SH-SY5Y (cell line): ENCODE measurements at regions not wholly inside any gene's neighbourhood (a gene's known extent, or its start where the extent isn't known, plus 50 kb on each side); places are given as distances from the start of the nearest gene placed in this dataset.

ENCODE experiments used
- GATA2 ChIP-seq: IDR thresholded peaks from 2 replicates; pipeline ENCODE4 v1.6.1; 2011; ENCODE audit warnings: mild to moderate bottlenecking, low read depth, low read length
- GATA3 ChIP-seq: IDR thresholded peaks from 2 replicates; pipeline ENCODE4 v1.6.1; 2011; ENCODE audit warnings: low read depth, mild to moderate bottlenecking, low read length, moderate library complexity

GRCh38 chr22:22193923-22194322, 50.7 kb upstream of the VPREB1 start:
- TF ChIP-seq GATA3 (no peak), GATA2 (no peak)

GRCh38 chr22:22187299-22187698, 57.3 kb upstream of the VPREB1 start:
- TF ChIP-seq GATA3 (no peak), GATA2 (no peak)

- TF ChIP-seq GATA3 (no peak), GATA2 (no peak)
These were observed 58.6 kb upstream of the VPREB1 start for GRCh38 chr22:22185844-22186499.

GRCh38 chr22:22185217-22185616, 59.4 kb upstream of the VPREB1 start:
- TF ChIP-seq GATA3 (no peak), GATA2 (no peak)

GRCh38 chr22:22184277-22184807, 60.2 kb upstream of the VPREB1 start:
- TF ChIP-seq GATA2 = no peak
- TF ChIP-seq GATA3 = no peak

- no peak for TF ChIP-seq GATA3
- TF ChIP-seq GATA2 = no peak
These were observed 61.7 kb upstream of the VPREB1 start for GRCh38 chr22:22182990-22183264.

GRCh38 chr22:22182218-22182989, 62.2 kb upstream of the VPREB1 start:
- TF ChIP-seq GATA2 (no peak), GATA3 (no peak)

- TF ChIP-seq GATA2 (no peak), GATA3 (no peak)
These were observed 63.2 kb upstream of the VPREB1 start for GRCh38 chr22:22181341-22181850.

GRCh38 chr22:22180738-22181285, 63.8 kb upstream of the VPREB1 start:
- no peak for TF ChIP-seq GATA2
- TF ChIP-seq GATA3 = no peak

GRCh38 chr22:22179858-22180257, 64.7 kb upstream of the VPREB1 start:
- TF ChIP-seq GATA2 (no peak), GATA3 (no peak)

GRCh38 chr22:22178992-22179391, 65.6 kb upstream of the VPREB1 start:
- TF ChIP-seq GATA2 = no peak
- no peak for TF ChIP-seq GATA3

GRCh38 chr22:22178355-22178965, 66.1 kb upstream of the VPREB1 start:
- TF ChIP-seq GATA2 = no peak
- TF ChIP-seq GATA3 = no peak

- TF ChIP-seq GATA2 (no peak), GATA3 (no peak)
These were observed 67.5 kb upstream of the VPREB1 start for GRCh38 chr22:22176929-22177616.

- TF ChIP-seq GATA3 (no peak), GATA2 (no peak)
These were observed 73.0 kb upstream of the VPREB1 start for GRCh38 chr22:22171357-22172218.

- TF ChIP-seq GATA3 (no peak), GATA2 (no peak)
These were observed 74.7 kb upstream of the VPREB1 start for GRCh38 chr22:22169923-22170322.
